Skeletal muscle satellite cell (primary cell): ENCODE measurements at regions not wholly inside any gene's neighbourhood (a gene's known extent, or its start where the extent isn't known, plus 50 kb on each side); places are given as distances from the start of the nearest gene placed in this dataset.
"Not testable (repeated sequence)": the region's sequence is repeated elsewhere in the genome, so short reads cannot be mapped to it uniquely, and the experiment has no call there.

Source experiments
- H3K27me3 ChIP-seq: 2 replicates; pipeline ENCODE4 v1.7.0; 2013; ENCODE audit warnings: low read length; ENCODE audit not compliant: control insufficient read depth, insufficient read depth
- H3K36me3 ChIP-seq: 2 replicates; pipeline ENCODE4 v1.7.0; 2013; ENCODE audit warnings: mild to moderate bottlenecking, control low read depth, low read length; ENCODE audit not compliant: insufficient read depth
- H3K4me1 ChIP-seq: 2 replicates; pipeline ENCODE4 v1.7.0; 2013; ENCODE audit warnings: low read length; ENCODE audit not compliant: control insufficient read depth, insufficient read depth
- H3K4me2 ChIP-seq: 2 replicates; pipeline ENCODE4 v1.7.0; 2013; ENCODE audit warnings: mild to moderate bottlenecking, low read length
- H3K4me3 ChIP-seq: 2 replicates; pipeline ENCODE4 v1.7.0; 2013; ENCODE audit warnings: low read length
- H3K9ac ChIP-seq: 2 replicates; pipeline ENCODE4 v1.7.0; 2013; ENCODE audit warnings: mild to moderate bottlenecking, low read depth, low read length, moderate library complexity
- H3K9me3 ChIP-seq: replicated peaks from 2 replicates; pipeline ENCODE4 v1.7.0; 2013; ENCODE audit warnings: mild to moderate bottlenecking, control low read depth, low read length

DNA sequence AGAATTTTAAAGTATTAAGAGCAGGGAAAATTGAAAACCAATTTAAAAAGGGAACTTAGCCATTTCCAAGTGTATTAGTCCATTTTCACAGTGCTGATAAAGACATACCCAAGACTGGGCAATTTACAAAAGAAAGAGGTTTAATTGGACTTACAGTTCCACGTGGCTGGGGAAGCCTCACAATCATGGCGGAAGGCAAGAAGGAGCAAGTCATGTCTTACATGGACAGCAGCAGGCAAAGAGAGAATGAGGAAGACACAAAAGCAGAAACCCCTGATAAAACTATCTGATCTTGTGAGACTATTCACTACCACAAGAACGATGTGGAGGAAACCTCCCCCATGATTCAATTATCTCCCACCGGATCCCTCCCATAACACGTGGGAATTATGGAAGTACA, 178.8 kb downstream of the ERCC6L2 start:
- H3K36me3 ChIP-seq, H3K4me2 ChIP-seq, H3K9me3 ChIP-seq, H3K9ac ChIP-seq, H3K4me1 ChIP-seq, H3K4me3 ChIP-seq: not testable (repeated sequence)
- peaks cover 20% of the 10 kb centered on the region for H3K27me3 ChIP-seq

- Histone ChIP-seq H3K36me3 (no peaks in the 10 kb centered on the region), H3K9ac (no peak overlapping the region), H3K9me3 (no peaks in the 10 kb centered on the region), H3K4me1 (peaks cover 11% of the 10 kb centered on the region), H3K27me3 (peaks cover 16% of the 10 kb centered on the region), H3K4me2 (no peak overlapping the region), H3K4me3 (no peak overlapping the region)
These were observed 177.2 kb downstream of the ERCC6L2 start for GRCh38 chr9:96052686-96053085.

DNA sequence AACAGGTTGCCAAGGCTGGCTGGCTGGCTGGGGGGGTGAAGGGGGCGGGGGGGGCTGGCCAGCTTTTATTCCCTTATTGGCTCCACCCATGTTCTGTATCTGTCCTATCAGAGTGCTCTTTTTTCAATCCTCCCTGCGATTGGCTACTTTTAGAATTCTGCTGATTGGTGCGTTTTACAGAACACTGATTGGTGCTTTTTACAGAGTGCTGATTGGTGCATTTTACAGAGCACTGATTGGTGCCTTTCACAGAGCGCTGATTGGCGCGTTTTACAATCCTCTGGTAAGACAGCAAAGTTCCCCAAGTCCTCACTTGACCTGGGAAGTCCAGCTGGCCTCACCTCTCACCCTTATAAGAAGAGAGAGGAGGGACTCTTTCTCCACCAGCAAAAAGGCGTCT, 175.9 kb downstream of the ERCC6L2 start:
- no peaks in the 10 kb centered on the region for H3K9me3 ChIP-seq

DNA sequence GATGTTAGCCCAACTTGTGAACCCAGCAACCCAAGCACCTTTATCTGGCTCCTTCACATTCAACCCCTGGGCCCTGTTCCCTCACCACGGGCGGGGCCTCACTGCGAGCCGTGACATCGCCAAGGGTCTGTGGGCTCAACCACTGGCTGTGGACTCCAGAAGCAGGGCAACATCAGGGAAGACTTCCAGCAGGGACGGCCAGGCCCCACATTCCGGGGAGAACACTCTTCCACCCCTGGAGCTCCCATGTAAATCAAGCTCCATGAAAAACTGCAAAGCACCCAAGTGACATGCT, 175.3 kb downstream of the ERCC6L2 start:
- Histone ChIP-seq H3K9ac (no peak overlapping the region), H3K9me3 (no peaks in the 10 kb centered on the region), H3K27me3 (peaks cover 20% of the 10 kb centered on the region), H3K4me2 (no peak overlapping the region), H3K4me3 (no peak overlapping the region), H3K4me1 (peaks cover 11% of the 10 kb centered on the region), H3K36me3 (no peaks in the 10 kb centered on the region)

More for the DNA sequence above, 175.9 kb downstream of the ERCC6L2 start:
- Histone ChIP-seq H3K4me2 (no peak overlapping the region), H3K4me3 (no peak overlapping the region), H3K9ac (no peak overlapping the region), H3K4me1 (peaks cover 11% of the 10 kb centered on the region), H3K36me3 (no peaks in the 10 kb centered on the region), H3K27me3 (peaks cover 20% of the 10 kb centered on the region)

- no peaks in the 10 kb centered on the region for H3K36me3 ChIP-seq
- H3K4me3 ChIP-seq = no peak overlapping the region
- no peaks in the 10 kb centered on the region for H3K9me3 ChIP-seq
- peaks cover 11% of the 10 kb centered on the region for H3K4me1 ChIP-seq
- no peak overlapping the region for H3K9ac ChIP-seq
- H3K27me3 ChIP-seq = peaks cover 20% of the 10 kb centered on the region
- no peak overlapping the region for H3K4me2 ChIP-seq
These were observed 174.8 kb downstream of the ERCC6L2 start for GRCh38 chr9:96050048-96050860.

- peak overlapping the region; percentile 59 for H3K4me2 ChIP-seq
- H3K9ac ChIP-seq = peak overlapping the region; percentile 9
- H3K27me3 ChIP-seq = peaks cover 23% of the 10 kb centered on the region
- no peaks in the 10 kb centered on the region for H3K9me3 ChIP-seq
- no peaks in the 10 kb centered on the region for H3K36me3 ChIP-seq
- peaks cover 11% of the 10 kb centered on the region for H3K4me1 ChIP-seq
- H3K4me3 ChIP-seq = peak overlapping the region; percentile 21
These were observed 173.7 kb downstream of the ERCC6L2 start for GRCh38 chr9:96048956-96049831.

DNA sequence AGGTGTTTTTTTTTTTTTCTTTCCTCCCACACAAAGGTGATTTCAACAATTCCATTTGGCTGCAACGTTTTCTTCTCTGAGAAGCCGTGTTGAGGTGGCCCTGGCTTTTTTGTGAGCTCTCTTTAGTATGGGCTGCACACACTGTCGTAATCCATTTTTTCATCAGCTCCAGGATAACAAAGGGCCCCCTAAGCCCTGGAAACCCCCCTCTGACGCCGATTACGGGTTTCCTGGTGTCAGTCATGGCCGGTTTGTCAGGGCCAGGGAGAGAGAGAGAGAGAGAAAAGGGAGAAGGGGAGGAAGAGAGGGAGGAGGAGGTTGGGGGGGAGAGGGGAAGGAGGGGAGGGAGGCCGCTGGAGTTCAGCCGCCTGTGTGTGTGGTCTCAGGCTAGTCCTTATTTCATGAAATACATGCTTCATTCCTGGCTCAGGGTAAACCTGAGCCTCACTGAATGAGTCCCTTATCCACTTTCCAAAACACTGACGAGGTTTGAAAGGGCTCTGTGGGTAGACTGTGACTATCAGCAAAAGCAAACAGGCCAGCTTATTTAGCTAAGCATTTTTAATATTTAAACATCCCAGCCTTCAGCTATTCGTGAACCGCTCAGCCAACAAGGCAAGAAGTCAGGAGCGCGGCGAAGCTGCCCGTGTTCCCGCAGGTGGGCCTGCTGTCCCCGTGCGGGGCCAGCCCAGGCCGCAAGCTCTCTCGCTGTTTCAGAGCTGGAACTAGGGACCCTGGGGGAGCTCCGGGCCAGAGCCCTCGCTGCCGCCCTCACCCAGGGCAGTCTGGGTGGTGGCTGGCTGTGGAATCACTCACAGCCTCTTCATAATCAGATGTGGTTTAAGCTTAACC, 172.8 kb downstream of the ERCC6L2 start:
- Histone ChIP-seq H3K36me3 (no peaks in the 10 kb centered on the region), H3K4me2 (peak overlapping the region; percentile 59), H3K4me3 (peak overlapping the region; percentile 21), H3K4me1 (peaks cover 11% of the 10 kb centered on the region), H3K9ac (peak overlapping the region; percentile 9), H3K9me3 (no peaks in the 10 kb centered on the region), H3K27me3 (peaks cover 27% of the 10 kb centered on the region)

GRCh38 chr9:96047741-96048103, 172.2 kb downstream of the ERCC6L2 start:
- H3K9me3 ChIP-seq = no peaks in the 10 kb centered on the region
- no peaks in the 10 kb centered on the region for H3K36me3 ChIP-seq
- no peak overlapping the region for H3K9ac ChIP-seq
- peaks cover 27% of the 10 kb centered on the region for H3K27me3 ChIP-seq
- peaks cover 11% of the 10 kb centered on the region for H3K4me1 ChIP-seq
- H3K4me2 ChIP-seq = no peak overlapping the region
- no peak overlapping the region for H3K4me3 ChIP-seq

GRCh38 chr9:96047116-96047639, 171.7 kb downstream of the ERCC6L2 start:
- H3K4me1 ChIP-seq = peaks cover 11% of the 10 kb centered on the region
- H3K27me3 ChIP-seq = peaks cover 23% of the 10 kb centered on the region
- no peak overlapping the region for H3K9ac ChIP-seq
- no peaks in the 10 kb centered on the region for H3K36me3 ChIP-seq
- H3K4me2 ChIP-seq = no peak overlapping the region
- no peak overlapping the region for H3K4me3 ChIP-seq
- no peaks in the 10 kb centered on the region for H3K9me3 ChIP-seq

GRCh38 chr9:96045811-96046210, 170.3 kb downstream of the ERCC6L2 start:
- H3K36me3 ChIP-seq = no peaks in the 10 kb centered on the region
- peaks cover 11% of the 10 kb centered on the region for H3K4me1 ChIP-seq
- no peak overlapping the region for H3K4me2 ChIP-seq
- no peaks in the 10 kb centered on the region for H3K9me3 ChIP-seq
- H3K27me3 ChIP-seq = peaks cover 23% of the 10 kb centered on the region
- no peak overlapping the region for H3K9ac ChIP-seq
- H3K4me3 ChIP-seq = no peak overlapping the region

DNA sequence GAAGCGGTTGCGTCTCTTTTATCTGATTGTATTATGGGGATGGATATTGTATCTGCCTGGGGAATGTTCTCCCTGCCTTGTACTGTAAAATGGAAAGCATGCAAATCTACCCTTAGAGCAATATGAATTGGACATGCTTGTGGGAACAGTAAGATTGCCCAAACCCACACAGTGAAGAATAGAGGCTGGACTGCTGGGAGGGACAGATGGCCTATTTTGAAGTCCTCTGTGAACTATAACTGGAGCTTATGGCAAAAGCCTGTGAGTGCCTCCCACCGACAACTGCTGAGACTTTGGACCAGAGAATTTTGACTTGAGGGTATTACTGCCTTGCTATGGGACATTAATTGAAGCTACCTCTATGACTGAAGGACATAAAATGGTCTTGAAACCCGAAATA, 168.9 kb downstream of the ERCC6L2 start:
- peaks cover 1% of the 10 kb centered on the region for H3K9me3 ChIP-seq
- no peak overlapping the region for H3K9ac ChIP-seq
- H3K4me1 ChIP-seq = peaks cover 11% of the 10 kb centered on the region
- H3K4me2 ChIP-seq = no peak overlapping the region
- H3K4me3 ChIP-seq = no peak overlapping the region
- no peaks in the 10 kb centered on the region for H3K36me3 ChIP-seq
- peaks cover 21% of the 10 kb centered on the region for H3K27me3 ChIP-seq
